H9 (cell line): ENCODE measurements at regions not wholly inside any gene's neighbourhood (a gene's known extent, or its start where the extent isn't known, plus 50 kb on each side); places are given as distances from the start of the nearest gene placed in this dataset.

Experiments used
- DNase-seq: peaks from one replicate; pipeline ENCODE4 v3.0.0-alpha.2; 2017
- H2AFZ ChIP-seq: one replicate; pipeline ENCODE4 v1.6.1; 2013; ENCODE audit warnings: mild to moderate bottlenecking, low read length, control low read depth, moderate library complexity
- H2AK5ac ChIP-seq: 2 replicates; pipeline ENCODE4 v1.6.1; 2013; ENCODE audit warnings: low read length, control low read depth, mixed read lengths; ENCODE audit not compliant: insufficient read length
- H2BK120ac ChIP-seq: one replicate; pipeline ENCODE4 v1.6.1; 2013; ENCODE audit warnings: low read depth, mild to moderate bottlenecking, low read length, control low read depth, inconsistent platforms; ENCODE audit not compliant: poor library complexity, severe bottlenecking
- H2BK12ac ChIP-seq: 2 replicates; pipeline ENCODE4 v1.6.1; 2013; ENCODE audit warnings: low read length, control low read depth, mixed read lengths, low read depth; ENCODE audit not compliant: insufficient read length
- H2BK15ac ChIP-seq: 2 replicates; pipeline ENCODE4 v1.6.1; 2013; ENCODE audit warnings: low read depth, low read length, control low read depth
- H2BK20ac ChIP-seq: one replicate; pipeline ENCODE4 v1.6.1; 2013; ENCODE audit warnings: low read depth, mild to moderate bottlenecking, low read length, control low read depth, inconsistent platforms; ENCODE audit not compliant: poor library complexity, severe bottlenecking
- H2BK5ac ChIP-seq: 2 replicates; pipeline ENCODE4 v1.6.1; 2013; ENCODE audit warnings: low read length, control low read depth, mixed read lengths; ENCODE audit not compliant: insufficient read length
- H3K14ac ChIP-seq: 2 replicates; pipeline ENCODE4 v1.6.1; 2013; ENCODE audit warnings: low read length, control low read depth; ENCODE audit not compliant: insufficient read depth
- H3K18ac ChIP-seq: 2 replicates; pipeline ENCODE4 v1.6.1; 2013; ENCODE audit warnings: low read depth, mild to moderate bottlenecking, mixed read lengths, low read length, control low read depth; ENCODE audit not compliant: insufficient read length
- H3K23ac ChIP-seq: 2 replicates; pipeline ENCODE4 v1.6.1; 2013; ENCODE audit warnings: low read length, control low read depth, mixed read lengths, low read depth; ENCODE audit not compliant: insufficient read length
- H3K23me2 ChIP-seq: 2 replicates; pipeline ENCODE4 v1.6.1; 2013; ENCODE audit warnings: low read depth, mild to moderate bottlenecking, mixed read lengths, low read length, control low read depth; ENCODE audit not compliant: insufficient read length, poor library complexity, severe bottlenecking
- H3K27ac ChIP-seq: 2 replicates; pipeline ENCODE4 v1.5.1; 2013; ENCODE audit warnings: low read length, control low read depth, mixed read lengths, low read depth; ENCODE audit not compliant: insufficient read length
- H3K27me3 ChIP-seq: 2 replicates; pipeline ENCODE4 v1.6.1; 2013; ENCODE audit warnings: low read length, control low read depth, inconsistent platforms; ENCODE audit not compliant: insufficient read depth
- H3K4ac ChIP-seq: 2 replicates; pipeline ENCODE4 v1.6.1; 2013; ENCODE audit warnings: low read depth, mild to moderate bottlenecking, control low read depth, inconsistent platforms, low read length, moderate library complexity
- H3K4me1 ChIP-seq: 2 replicates; pipeline ENCODE4 v1.6.1; 2013; ENCODE audit warnings: low read length, control low read depth, inconsistent platforms; ENCODE audit not compliant: insufficient read depth
- H3K4me2 ChIP-seq: 2 replicates; pipeline ENCODE4 v1.6.1; 2013; ENCODE audit warnings: low read length, control low read depth, mixed read lengths; ENCODE audit not compliant: insufficient read length, insufficient read depth
- H3K56ac ChIP-seq: 2 replicates; pipeline ENCODE4 v1.6.1; 2013; ENCODE audit warnings: low read depth, mild to moderate bottlenecking, mixed read lengths, low read length, control low read depth; ENCODE audit not compliant: insufficient read length
- H3K79me1 ChIP-seq: 2 replicates; pipeline ENCODE4 v1.6.1; 2013; ENCODE audit warnings: low read depth, mild to moderate bottlenecking, moderate library complexity, low read length, control low read depth, inconsistent platforms; ENCODE audit not compliant: insufficient read depth, poor library complexity, severe bottlenecking
- H3K79me2 ChIP-seq: 2 replicates; pipeline ENCODE4 v1.6.1; 2013; ENCODE audit warnings: low read length, control low read depth, inconsistent platforms; ENCODE audit not compliant: insufficient read depth
- H3K9ac ChIP-seq: 2 replicates; pipeline ENCODE4 v1.6.1; 2013; ENCODE audit warnings: low read length, control low read depth, mixed read lengths; ENCODE audit not compliant: insufficient read length; ENCODE audit errors: extremely low read depth
- H3K9me3 ChIP-seq: one replicate; pipeline ENCODE4 v1.6.1; 2013; ENCODE audit warnings: low read depth, low read length, inconsistent platforms; ENCODE audit not compliant: control insufficient read depth
- H3T11ph ChIP-seq: one replicate; pipeline ENCODE4 v1.6.1; 2013; ENCODE audit warnings: mild to moderate bottlenecking, low read length, control low read depth, inconsistent platforms
- H4K20me1 ChIP-seq: one replicate; pipeline ENCODE4 v1.6.1; 2013; ENCODE audit not compliant: control insufficient read depth, insufficient read length, insufficient read depth
- H4K5ac ChIP-seq: 2 replicates; pipeline ENCODE4 v1.6.1; 2013; ENCODE audit warnings: low read depth, mild to moderate bottlenecking, mixed read lengths, low read length, control low read depth; ENCODE audit not compliant: insufficient read length
- H4K8ac ChIP-seq: replicated peaks from 2 replicates; pipeline ENCODE4 v1.6.1; 2013; ENCODE audit warnings: low read length, control low read depth, mixed read lengths, low read depth; ENCODE audit not compliant: insufficient read length
- H4K91ac ChIP-seq: 2 replicates; pipeline ENCODE4 v1.6.1; 2013; ENCODE audit warnings: low read depth, mild to moderate bottlenecking, moderate library complexity, mixed read lengths, low read length, control low read depth; ENCODE audit not compliant: insufficient read length
- H3K27ac Mint-ChIP-seq, 3 experiments: 2 replicates in 2 of 3; 3 replicates in 1 of 3; pipeline ENCODE4 v1.8.0; 2020 to 2021; ENCODE audit warnings: mixed read lengths in 3 of 3, mild to moderate bottlenecking in 1 of 3, moderate library complexity in 1 of 3
- H3K27me3 Mint-ChIP-seq: 2 replicates; pipeline ENCODE4 v1.8.0; 2021; ENCODE audit warnings: low read depth, mild to moderate bottlenecking, moderate library complexity, mixed read lengths
- H3K36me3 Mint-ChIP-seq, 3 experiments: 2 replicates in 2 of 3; 3 replicates in 1 of 3; pipeline ENCODE4 v1.8.0; 2020 to 2021; ENCODE audit warnings: low read depth in 3 of 3, mixed read lengths in 3 of 3; ENCODE audit not compliant: insufficient read depth in 1 of 3
- H3K4me1 Mint-ChIP-seq, 2 experiments: 2 replicates each; pipeline ENCODE4 v1.8.0; 2020; ENCODE audit warnings: mixed read lengths in 2 of 2
- H3K4me3 Mint-ChIP-seq, 2 experiments: 2 replicates in 1 of 2; 3 replicates in 1 of 2; pipeline ENCODE4 v1.8.0; 2020 to 2021; ENCODE audit warnings: mild to moderate bottlenecking in 2 of 2, mixed read lengths in 2 of 2, moderate library complexity in 1 of 2
- H3K9me3 Mint-ChIP-seq, 2 experiments: 2 replicates in 1 of 2; 3 replicates in 1 of 2; pipeline ENCODE4 v1.8.0; 2020; ENCODE audit warnings: mild to moderate bottlenecking in 2 of 2, mixed read lengths in 2 of 2, moderate library complexity in 1 of 2
- WGBS: extraction: QIAGEN DNeasy Blood & Tissue Kit; methylation state at CpG from one replicate; pipeline ENCODE4 v1.1.7; 2013; ENCODE audit warnings: missing lambda C conversion rate, low lambda C conversion rate, mixed read lengths; ENCODE audit not compliant: insufficient read length; ENCODE audit errors: extremely low coverage; 5-methylcytosine and 5-hydroxymethylcytosine counted together
- TF ChIP-seq, protein P1 (sequence below): fragments of 200-600 bp; sonication (generic); conservative IDR thresholded peaks from 3 replicates; pipeline ENCODE4 v1.8.0; 2021; ENCODE audit warnings: antibody characterized with exemption, mild to moderate bottlenecking

- Histone ChIP-seq H2BK15ac (no peak overlapping the region), H3K18ac (no peak overlapping the region), H4K20me1 (no peaks in the 10 kb centered on the region), H4K91ac (no peak overlapping the region), H3K23ac (no peak overlapping the region), H3K27me3 (no peaks in the 10 kb centered on the region), H4K5ac (no peak overlapping the region), H2BK20ac (no peak overlapping the region), H3K27ac (no peak overlapping the region), H4K8ac (no peak overlapping the region), H2AFZ (no peak overlapping the region), H2BK5ac (no peak overlapping the region), H3K9me3 (no peaks in the 10 kb centered on the region), H2BK12ac (no peak overlapping the region), H3T11ph (no peak overlapping the region), H3K4ac (no peak overlapping the region), H3K79me2 (no peaks in the 10 kb centered on the region), H3K4me2 (no peak overlapping the region), H2BK120ac (no peak overlapping the region), H2AK5ac (no peak overlapping the region), H3K9ac (no peak overlapping the region), H3K14ac (no peak overlapping the region), H3K23me2 (no peaks in the 10 kb centered on the region), H3K4me1 (0 out of 2 replicates have a peak, but pooled peaks cover 4% of the 10 kb centered on the region), H3K56ac (no peak overlapping the region), H3K79me1 (no peaks in the 10 kb centered on the region)
- TF ChIP-seq, protein P1, sequence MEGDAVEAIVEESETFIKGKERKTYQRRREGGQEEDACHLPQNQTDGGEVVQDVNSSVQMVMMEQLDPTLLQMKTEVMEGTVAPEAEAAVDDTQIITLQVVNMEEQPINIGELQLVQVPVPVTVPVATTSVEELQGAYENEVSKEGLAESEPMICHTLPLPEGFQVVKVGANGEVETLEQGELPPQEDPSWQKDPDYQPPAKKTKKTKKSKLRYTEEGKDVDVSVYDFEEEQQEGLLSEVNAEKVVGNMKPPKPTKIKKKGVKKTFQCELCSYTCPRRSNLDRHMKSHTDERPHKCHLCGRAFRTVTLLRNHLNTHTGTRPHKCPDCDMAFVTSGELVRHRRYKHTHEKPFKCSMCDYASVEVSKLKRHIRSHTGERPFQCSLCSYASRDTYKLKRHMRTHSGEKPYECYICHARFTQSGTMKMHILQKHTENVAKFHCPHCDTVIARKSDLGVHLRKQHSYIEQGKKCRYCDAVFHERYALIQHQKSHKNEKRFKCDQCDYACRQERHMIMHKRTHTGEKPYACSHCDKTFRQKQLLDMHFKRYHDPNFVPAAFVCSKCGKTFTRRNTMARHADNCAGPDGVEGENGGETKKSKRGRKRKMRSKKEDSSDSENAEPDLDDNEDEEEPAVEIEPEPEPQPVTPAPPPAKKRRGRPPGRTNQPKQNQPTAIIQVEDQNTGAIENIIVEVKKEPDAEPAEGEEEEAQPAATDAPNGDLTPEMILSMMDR: no peak
- Mint-ChIP-seq H3K4me3 (no peak overlapping the region), H3K27ac (no peak overlapping the region), H3K36me3 (no peaks in the 10 kb centered on the region), H3K27me3 (no peaks in the 10 kb centered on the region; the same call in none of the 2 replicates), H3K4me1 (peaks cover 4 to 5% of the 10 kb centered on the region in 2 experiments), H3K9me3 (no peaks in the 10 kb centered on the region; a peak in 2 of 5 replicates)
- no CpG with 5 or more reads among the region's 5 CpGs for WGBS
- no peak for DNase-seq
These were observed 126.8 kb upstream of the CLSTN2 start for GRCh38 chr3:139808201-139808600.
